HFFc6 (cell line): ENCODE measurements at regions not wholly inside any gene's neighbourhood (a gene's known extent, or its start where the extent isn't known, plus 50 kb on each side); places are given as distances from the start of the nearest gene placed in this dataset.

ENCODE experiments used
- DNase-seq: peaks from one replicate; pipeline ENCODE4 v3.0.0-alpha.2; 2018
- H3K27ac Mint-ChIP-seq: 2 replicates; pipeline ENCODE4 v1.8.0; 2020; ENCODE audit warnings: mild to moderate bottlenecking, mixed read lengths
- H3K27me3 Mint-ChIP-seq: 2 replicates; pipeline ENCODE4 v1.8.0; 2021; ENCODE audit warnings: mild to moderate bottlenecking, moderate library complexity, mixed read lengths; ENCODE audit not compliant: insufficient read depth
- H3K36me3 Mint-ChIP-seq: 2 replicates; pipeline ENCODE4 v1.8.0; 2021; ENCODE audit warnings: low read depth, mixed read lengths
- H3K4me1 Mint-ChIP-seq: 2 replicates; pipeline ENCODE4 v1.8.0; 2020; ENCODE audit warnings: low read depth, mixed read lengths
- H3K4me3 Mint-ChIP-seq: 2 replicates; pipeline ENCODE4 v1.8.0; 2020; ENCODE audit warnings: mild to moderate bottlenecking, moderate library complexity, mixed read lengths
- H3K9me3 Mint-ChIP-seq: 2 replicates; pipeline ENCODE4 v1.8.0; 2020; ENCODE audit warnings: mild to moderate bottlenecking, mixed read lengths
- TF ChIP-seq, protein P1 (sequence below): fragments of 200-600 bp; sonication (generic); IDR thresholded peaks from 2 replicates; pipeline ENCODE4 v1.5.0; 2021; ENCODE audit warnings: antibody characterized with exemption, mild to moderate bottlenecking

DNA sequence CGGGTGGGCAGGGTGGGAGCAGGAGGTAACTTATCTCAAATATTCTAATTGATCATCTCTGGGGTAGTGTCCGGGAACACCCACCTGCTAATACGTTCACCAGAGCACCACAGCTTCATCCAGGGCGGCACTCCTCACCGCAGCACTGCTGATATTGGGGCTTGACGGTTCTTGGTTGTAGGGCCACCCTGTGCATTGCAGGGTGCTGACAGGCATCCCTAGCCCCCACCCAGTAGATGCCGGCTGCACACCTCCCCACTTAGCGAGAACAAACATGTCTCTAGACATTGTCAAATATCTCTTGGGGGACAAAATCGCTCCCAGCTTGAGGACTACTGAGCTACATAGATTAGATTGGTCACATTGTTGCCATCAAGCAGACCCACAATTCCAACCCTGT lies 73.9 kb upstream of the WASF3 start:
- TF ChIP-seq, protein P1, sequence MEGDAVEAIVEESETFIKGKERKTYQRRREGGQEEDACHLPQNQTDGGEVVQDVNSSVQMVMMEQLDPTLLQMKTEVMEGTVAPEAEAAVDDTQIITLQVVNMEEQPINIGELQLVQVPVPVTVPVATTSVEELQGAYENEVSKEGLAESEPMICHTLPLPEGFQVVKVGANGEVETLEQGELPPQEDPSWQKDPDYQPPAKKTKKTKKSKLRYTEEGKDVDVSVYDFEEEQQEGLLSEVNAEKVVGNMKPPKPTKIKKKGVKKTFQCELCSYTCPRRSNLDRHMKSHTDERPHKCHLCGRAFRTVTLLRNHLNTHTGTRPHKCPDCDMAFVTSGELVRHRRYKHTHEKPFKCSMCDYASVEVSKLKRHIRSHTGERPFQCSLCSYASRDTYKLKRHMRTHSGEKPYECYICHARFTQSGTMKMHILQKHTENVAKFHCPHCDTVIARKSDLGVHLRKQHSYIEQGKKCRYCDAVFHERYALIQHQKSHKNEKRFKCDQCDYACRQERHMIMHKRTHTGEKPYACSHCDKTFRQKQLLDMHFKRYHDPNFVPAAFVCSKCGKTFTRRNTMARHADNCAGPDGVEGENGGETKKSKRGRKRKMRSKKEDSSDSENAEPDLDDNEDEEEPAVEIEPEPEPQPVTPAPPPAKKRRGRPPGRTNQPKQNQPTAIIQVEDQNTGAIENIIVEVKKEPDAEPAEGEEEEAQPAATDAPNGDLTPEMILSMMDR = no peak
- Mint-ChIP-seq H3K9me3 (no peaks in the 10 kb centered on the region), H3K27ac (no peak overlapping the region), H3K36me3 (no peaks in the 10 kb centered on the region), H3K4me1 (peaks cover 18% of the 10 kb centered on the region), H3K4me3 (no peak overlapping the region), H3K27me3 (no peaks in the 10 kb centered on the region)
- no peak for DNase-seq

- H3K36me3 Mint-ChIP-seq = no peaks in the 10 kb centered on the region
- H3K9me3 Mint-ChIP-seq = no peaks in the 10 kb centered on the region
- DNase-seq = no peak
- H3K27ac Mint-ChIP-seq = no peak overlapping the region
- H3K4me3 Mint-ChIP-seq = no peak overlapping the region
- H3K27me3 Mint-ChIP-seq = peaks cover 2% of the 10 kb centered on the region
- TF ChIP-seq, protein P1 = no peak
- H3K4me1 Mint-ChIP-seq = peaks cover 18% of the 10 kb centered on the region
Measured at GRCh38 chr13:26484196-26484595, 73.3 kb upstream of the WASF3 start.

GRCh38 chr13:26485288-26485687 lies 72.2 kb upstream of the WASF3 start:
- Mint-ChIP-seq H3K36me3 (no peaks in the 10 kb centered on the region), H3K9me3 (no peaks in the 10 kb centered on the region), H3K4me3 (no peak overlapping the region), H3K27me3 (peaks cover 5% of the 10 kb centered on the region), H3K4me1 (peaks cover 12% of the 10 kb centered on the region), H3K27ac (no peak overlapping the region)
- TF ChIP-seq, protein P1 = no peak
- DNase-seq = no peak

- Mint-ChIP-seq H3K4me1 (peaks cover 7% of the 10 kb centered on the region), H3K27me3 (peaks cover 5% of the 10 kb centered on the region), H3K36me3 (no peaks in the 10 kb centered on the region), H3K27ac (no peak overlapping the region), H3K4me3 (no peak overlapping the region), H3K9me3 (no peaks in the 10 kb centered on the region)
- DNase-seq = no peak
- TF ChIP-seq, protein P1 = no peak
Measured at GRCh38 chr13:26485786-26486185, 71.7 kb upstream of the WASF3 start.

DNA sequence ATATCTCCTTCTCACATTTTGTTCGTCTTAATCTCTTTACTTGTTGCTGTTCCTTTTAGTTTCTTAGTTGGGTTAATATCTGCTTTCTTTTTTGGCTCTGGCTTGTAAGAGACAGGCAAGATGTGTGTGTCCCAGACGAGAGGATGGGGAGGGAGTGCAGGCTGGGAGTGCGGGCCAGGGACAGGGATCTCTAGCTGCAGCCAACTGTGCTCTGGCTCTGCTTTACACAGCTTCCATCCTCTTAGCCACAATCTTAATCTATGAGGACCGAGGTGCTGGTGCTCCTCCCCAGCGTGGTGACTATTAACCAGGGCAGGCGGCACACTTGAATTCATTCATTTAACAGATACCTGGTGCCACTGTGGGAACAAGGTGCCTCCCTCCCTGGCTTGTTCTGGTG lies 70.9 kb upstream of the WASF3 start:
- TF ChIP-seq, protein P1 = no peak
- Mint-ChIP-seq H3K27ac (no peak overlapping the region), H3K4me1 (peaks cover 6% of the 10 kb centered on the region; the same call in 1 of the 2 replicates), H3K4me3 (no peak overlapping the region), H3K9me3 (no peaks in the 10 kb centered on the region), H3K27me3 (peaks cover 5% of the 10 kb centered on the region), H3K36me3 (no peaks in the 10 kb centered on the region)
- DNase-seq = no peak

- no peak overlapping the region for H3K4me3 Mint-ChIP-seq
- TF ChIP-seq, protein P1 = no peak
- peaks cover 5% of the 10 kb centered on the region for H3K27me3 Mint-ChIP-seq
- no peak for DNase-seq
- no peaks in the 10 kb centered on the region for H3K36me3 Mint-ChIP-seq
- H3K4me1 Mint-ChIP-seq = peaks cover 2% of the 10 kb centered on the region; the same call in 1 of the 2 replicates
- H3K9me3 Mint-ChIP-seq = no peaks in the 10 kb centered on the region
- no peak overlapping the region for H3K27ac Mint-ChIP-seq
Measured at GRCh38 chr13:26487781-26488180, 69.7 kb upstream of the WASF3 start.
